NT2/D1 (cell line): ENCODE measurements at regions not wholly inside any gene's neighbourhood (a gene's known extent, or its start where the extent isn't known, plus 50 kb on each side); places are given as distances from the start of the nearest gene placed in this dataset.

ENCODE experiments used
- DNase-seq: peaks from one replicate; pipeline ENCODE4 v3.0.0-alpha.2; 2011; ENCODE audit warnings: low read depth, low spot score
- H3K27me3 ChIP-seq: 2 replicates; pipeline ENCODE4 v1.6.0; 2011; ENCODE audit warnings: mild to moderate bottlenecking; ENCODE audit not compliant: insufficient read length, insufficient read depth
- H3K36me3 ChIP-seq: 2 replicates; pipeline ENCODE4 v1.6.1; 2011; ENCODE audit warnings: mild to moderate bottlenecking, low read length, mixed read lengths; ENCODE audit not compliant: insufficient read depth, insufficient read length
- H3K4me1 ChIP-seq: 2 replicates; pipeline ENCODE4 v1.5.1; 2011; ENCODE audit not compliant: insufficient read depth, insufficient read length
- H3K4me3 ChIP-seq: 2 replicates; pipeline ENCODE4 v1.5.1; 2011; ENCODE audit warnings: low read depth; ENCODE audit not compliant: insufficient read length
- H3K9ac ChIP-seq: 2 replicates; pipeline ENCODE4 v1.6.0; 2011; ENCODE audit warnings: low read depth; ENCODE audit not compliant: insufficient read length
- H3K9me3 ChIP-seq: 2 replicates; pipeline ENCODE4 v1.5.1; 2011; ENCODE audit warnings: mild to moderate bottlenecking, low read length; ENCODE audit not compliant: insufficient read depth
- SUZ12 ChIP-seq: IDR thresholded peaks from 2 replicates; pipeline ENCODE4 v1.6.1; 2011; ENCODE audit not compliant: insufficient read length, insufficient read depth; ENCODE audit errors: extremely low read depth
- YY1 ChIP-seq: IDR thresholded peaks from 2 replicates; pipeline ENCODE4 v1.6.1; 2011; ENCODE audit not compliant: insufficient read length, insufficient read depth
- ZNF274 ChIP-seq: IDR thresholded peaks from 2 replicates; pipeline ENCODE4 v1.6.1; 2011; ENCODE audit warnings: mild to moderate bottlenecking, low read depth, low read length

DNA sequence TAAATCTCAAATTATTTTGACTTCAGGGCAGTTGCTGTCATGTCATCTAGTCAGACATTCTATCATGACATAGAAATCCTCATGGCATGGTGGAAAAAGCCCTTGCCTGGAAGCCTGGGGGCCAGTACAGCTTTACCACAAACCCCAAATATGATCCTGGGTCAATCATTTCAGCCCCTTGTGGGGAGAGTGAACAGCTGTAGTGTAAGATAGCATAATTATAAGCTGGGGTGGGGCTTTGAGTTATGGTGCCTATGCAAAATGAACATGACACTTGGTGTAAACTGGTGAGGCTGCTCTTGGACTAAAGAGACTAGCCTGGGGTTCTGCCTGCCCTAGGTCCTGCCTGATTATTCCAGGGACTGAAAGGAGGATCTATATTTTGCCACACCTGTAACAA lies 207.7 kb upstream of the DDHD1 start:
- TF ChIP-seq ZNF274 = no peak
- no peak for TF ChIP-seq YY1
- no peak for TF ChIP-seq SUZ12
- no peak for DNase-seq
- H3K4me1 ChIP-seq = peaks cover 3% of the 10 kb centered on the region

GRCh38 chr14:53358166-53358565 lies 205.0 kb upstream of the DDHD1 start:
- TF ChIP-seq YY1 (no peak), SUZ12 (no peak), ZNF274 (no peak)

More for the DNA sequence above, 207.7 kb upstream of the DDHD1 start:
- H3K9ac ChIP-seq = no peak overlapping the region
- H3K27me3 ChIP-seq = no peaks in the 10 kb centered on the region
- H3K36me3 ChIP-seq = no peaks in the 10 kb centered on the region
- peaks cover 4% of the 10 kb centered on the region; the same call in 1 of the 2 replicates for H3K9me3 ChIP-seq
- H3K4me3 ChIP-seq = no peak overlapping the region

DNA sequence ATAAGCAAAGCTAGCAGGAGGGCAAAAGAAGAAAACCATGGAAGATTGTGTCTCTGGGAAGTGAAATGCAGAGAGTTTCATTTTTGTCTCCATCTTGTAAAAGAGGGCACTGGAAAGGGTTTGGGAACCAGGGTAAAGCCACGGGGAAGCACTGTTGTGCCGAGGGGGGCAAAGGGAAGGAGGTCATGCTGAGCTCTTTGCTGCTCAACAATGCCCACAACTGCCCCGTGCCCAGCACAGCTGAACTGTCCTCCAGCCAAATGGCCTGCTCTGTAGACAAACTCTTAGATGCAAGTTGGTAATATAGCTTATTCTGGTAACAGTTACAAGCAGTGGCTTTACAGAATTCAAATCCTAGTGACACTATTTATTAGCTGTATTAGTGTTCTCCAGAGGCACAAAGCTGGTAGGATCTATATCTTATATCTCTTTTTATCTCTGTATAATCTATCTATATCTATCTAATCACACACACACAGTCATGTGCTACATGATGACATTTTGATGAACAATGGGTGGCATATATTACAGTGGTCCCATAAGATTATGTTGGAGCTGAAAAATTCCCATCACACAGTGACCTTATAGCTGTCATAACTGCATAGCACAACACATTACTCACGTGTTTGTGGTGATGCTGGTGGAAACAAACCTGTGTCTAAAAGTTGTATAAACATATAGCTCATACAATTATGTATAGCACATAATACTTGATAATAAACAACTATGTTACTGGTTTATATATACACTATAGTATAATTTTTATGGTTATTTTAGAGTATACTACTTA lies 203.4 kb upstream of the DDHD1 start:
- H3K4me3 ChIP-seq = peak overlapping the region; percentile 11
- peak overlapping the region; percentile 36 for H3K9ac ChIP-seq
- H3K27me3 ChIP-seq = no peaks in the 10 kb centered on the region
- peaks cover 5% of the 10 kb centered on the region for H3K4me1 ChIP-seq
- H3K9me3 ChIP-seq = peaks cover 4% of the 10 kb centered on the region; the same call in 1 of the 2 replicates
- no peaks in the 10 kb centered on the region for H3K36me3 ChIP-seq
- no peak for DNase-seq
- no peak for TF ChIP-seq YY1
- TF ChIP-seq ZNF274 = no peak
- no peak for TF ChIP-seq SUZ12

More at GRCh38 chr14:53358166-53358565, 205.0 kb upstream of the DDHD1 start:
- Histone ChIP-seq H3K9me3 (peaks cover 4% of the 10 kb centered on the region; the same call in 1 of the 2 replicates), H3K27me3 (no peaks in the 10 kb centered on the region), H3K36me3 (no peaks in the 10 kb centered on the region), H3K4me1 (peaks cover 5% of the 10 kb centered on the region), H3K9ac (no peak overlapping the region), H3K4me3 (no peak overlapping the region)
- DNase-seq = no peak

- DNase-seq = peak; percentile 91
- Histone ChIP-seq H3K36me3 (no peaks in the 10 kb centered on the region), H3K27me3 (no peaks in the 10 kb centered on the region), H3K9ac (peak overlapping the region; percentile 53), H3K9me3 (peaks cover 4% of the 10 kb centered on the region; the same call in 1 of the 2 replicates), H3K4me1 (peaks cover 5% of the 10 kb centered on the region), H3K4me3 (no peak overlapping the region)
- no peak for TF ChIP-seq SUZ12
- no peak for TF ChIP-seq YY1
- TF ChIP-seq ZNF274 = no peak
Observed at GRCh38 chr14:53355581-53356112, 202.5 kb upstream of the DDHD1 start.

DNA sequence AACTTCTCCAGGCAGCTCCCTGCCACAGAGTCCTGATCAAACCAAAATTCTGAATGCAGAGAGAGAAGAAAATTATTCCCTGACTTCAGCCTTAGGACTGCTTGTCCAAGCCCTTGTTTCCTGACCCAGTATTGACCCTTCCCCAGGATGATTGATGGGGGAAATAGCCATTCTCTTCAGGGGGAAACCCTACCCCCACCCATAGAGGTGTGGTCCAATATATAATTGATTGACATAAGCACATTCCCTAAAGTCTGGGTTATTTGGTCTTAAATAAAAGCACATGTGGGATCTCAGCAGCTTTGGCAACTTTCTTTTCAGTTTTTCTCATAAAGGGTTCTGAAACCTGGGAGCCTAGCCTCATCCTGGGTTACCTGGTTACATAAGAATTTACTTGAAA lies 201.2 kb upstream of the DDHD1 start:
- H3K9ac ChIP-seq = no peak overlapping the region
- H3K4me1 ChIP-seq = peaks cover 5% of the 10 kb centered on the region
- TF ChIP-seq YY1 = no peak
- TF ChIP-seq ZNF274 = no peak
- TF ChIP-seq SUZ12 = no peak
- no peaks in the 10 kb centered on the region for H3K9me3 ChIP-seq
- no peak overlapping the region for H3K4me3 ChIP-seq
- H3K36me3 ChIP-seq = no peaks in the 10 kb centered on the region
- H3K27me3 ChIP-seq = no peaks in the 10 kb centered on the region
- DNase-seq = no peak

DNA sequence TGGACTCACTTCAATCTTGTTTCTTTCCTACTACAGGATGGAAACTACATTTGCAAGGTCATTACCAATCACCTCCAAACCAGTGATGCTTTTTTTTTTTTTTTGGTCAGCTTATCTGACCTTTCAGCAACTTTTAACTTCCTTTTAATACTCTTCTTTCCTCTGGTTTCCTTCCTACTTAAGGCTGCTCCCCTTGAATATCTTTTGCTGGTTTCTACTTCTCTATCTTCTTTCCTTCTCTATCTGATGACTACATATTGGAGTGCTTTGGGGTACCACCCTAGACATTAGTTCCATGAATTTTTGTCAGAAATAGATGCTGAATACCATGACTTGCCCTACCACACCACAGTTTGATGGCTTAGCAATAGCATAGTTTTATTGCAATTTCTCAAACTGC lies 197.7 kb upstream of the DDHD1 start:
- Histone ChIP-seq H3K9me3 (no peaks in the 10 kb centered on the region), H3K36me3 (no peaks in the 10 kb centered on the region), H3K4me3 (no peak overlapping the region), H3K27me3 (no peaks in the 10 kb centered on the region), H3K9ac (no peak overlapping the region), H3K4me1 (peaks cover 3% of the 10 kb centered on the region)
- TF ChIP-seq ZNF274 = no peak
- TF ChIP-seq YY1 = no peak
- no peak for TF ChIP-seq SUZ12
- no peak for DNase-seq

DNA sequence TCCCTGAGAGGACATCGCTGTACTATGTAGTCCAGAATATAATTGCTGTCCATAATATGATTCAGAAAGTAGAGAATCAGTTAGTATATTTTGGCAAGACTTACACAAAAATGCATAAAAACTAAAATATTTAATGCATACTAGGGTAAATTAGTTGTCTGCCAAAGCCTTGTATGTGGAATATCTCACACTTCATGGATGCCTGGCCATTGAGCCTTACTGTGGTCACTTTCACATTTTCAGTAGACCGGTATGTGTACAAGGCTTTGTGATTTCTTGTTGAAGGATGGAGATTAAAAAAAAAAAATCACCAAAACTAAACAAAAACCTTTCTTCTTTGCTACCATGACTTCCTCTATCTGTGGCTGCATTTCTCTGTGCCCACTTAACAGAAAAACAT lies 197.3 kb upstream of the DDHD1 start:
- Histone ChIP-seq H3K4me1 (peaks cover 3% of the 10 kb centered on the region), H3K4me3 (no peak overlapping the region), H3K9ac (no peak overlapping the region), H3K9me3 (no peaks in the 10 kb centered on the region), H3K27me3 (no peaks in the 10 kb centered on the region), H3K36me3 (no peaks in the 10 kb centered on the region)
- TF ChIP-seq SUZ12 (no peak), ZNF274 (no peak), YY1 (no peak)
- no peak for DNase-seq

DNA sequence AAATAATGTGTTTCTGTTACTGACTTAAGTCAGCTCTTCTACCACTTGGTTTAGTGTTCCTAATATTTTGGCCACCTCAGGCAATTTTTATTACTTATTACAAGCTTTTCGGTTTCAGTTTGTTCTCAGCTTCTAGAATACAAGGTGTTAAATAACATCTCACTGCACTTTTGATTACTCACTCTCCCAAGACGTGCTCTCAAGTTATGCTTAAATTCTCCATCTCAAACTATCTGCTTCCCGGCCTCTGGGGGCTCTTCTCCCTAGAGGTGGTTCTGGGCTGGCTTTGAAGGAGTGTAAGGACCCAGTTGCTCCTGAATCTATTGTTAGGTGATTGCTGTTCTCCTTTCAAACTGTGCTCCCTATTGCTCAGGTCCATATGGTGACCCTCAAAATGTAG lies 193.9 kb upstream of the DDHD1 start:
- H3K9ac ChIP-seq = no peak overlapping the region
- no peak overlapping the region for H3K4me3 ChIP-seq
- no peak for TF ChIP-seq ZNF274
- TF ChIP-seq SUZ12 = no peak
- TF ChIP-seq YY1 = no peak
- no peaks in the 10 kb centered on the region for H3K4me1 ChIP-seq
- no peak for DNase-seq
- H3K36me3 ChIP-seq = no peaks in the 10 kb centered on the region
- no peaks in the 10 kb centered on the region for H3K27me3 ChIP-seq
- H3K9me3 ChIP-seq = no peaks in the 10 kb centered on the region
